ENCODE measurements at regions not wholly inside any gene's neighbourhood (a gene's known extent, or its start where the extent isn't known, plus 50 kb on each side); places are given as distances from the start of the nearest gene placed in this dataset.

GRCh38 chr5:3217771-3218495, 377.7 kb upstream of the IRX1 start (continued):
- no peak for TF ChIP-seq ZNF232 (CRISPR knock-in tag; IDR thresholded peaks at IDR 0.05)

DNA sequence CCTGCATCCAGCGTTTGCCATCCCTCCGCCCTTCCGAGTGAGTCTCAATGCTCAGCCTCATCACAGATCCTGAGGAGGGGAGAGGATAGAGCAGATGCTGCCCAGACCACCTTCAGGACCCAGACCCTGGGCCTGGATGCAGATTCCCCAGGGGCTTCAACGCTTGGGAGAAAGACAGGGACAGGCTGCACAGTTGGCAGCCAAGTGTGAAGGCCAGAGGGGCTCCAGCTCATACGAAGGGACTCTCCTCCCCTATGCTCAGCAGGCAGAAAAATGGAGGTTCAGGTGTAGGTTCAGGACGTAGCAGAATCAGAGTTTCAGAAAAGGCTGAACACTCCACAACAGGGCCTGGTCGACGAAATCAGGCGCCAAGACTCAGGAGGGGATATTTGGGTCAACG, 378.5 kb upstream of the IRX1 start:
- Mint-ChIP-seq H3K9me3 (no peaks in the 10 kb centered on the region), H3K36me3 (no peaks in the 10 kb centered on the region), H3K4me1 (no peaks in the 10 kb centered on the region), H3K27ac (no peak overlapping the region), H3K4me3 (no peak overlapping the region), H3K27me3 (ENCODE audit: low read depth) (no peaks in the 10 kb centered on the region)
- DNase-seq (ENCODE audit: low spot score) (no peak), ATAC-seq (no peak)
- CTCF ChIA-PET: no interaction called here
- POLR2A ChIA-PET: no interaction called here
- no peak for TF ChIP-seq USF2 (CRISPR knock-in tag; IDR thresholded peaks at IDR 0.05)
- TF ChIP-seq CREB1 (CRISPR knock-in tag; IDR thresholded peaks at IDR 0.05): no peak
- no peak for TF ChIP-seq HMGA2 (CRISPR knock-in tag; IDR thresholded peaks at IDR 0.05)
- TF ChIP-seq ZNF671 (CRISPR knock-in tag; IDR thresholded peaks at IDR 0.05): no peak
- TF ChIP-seq, protein P1, sequence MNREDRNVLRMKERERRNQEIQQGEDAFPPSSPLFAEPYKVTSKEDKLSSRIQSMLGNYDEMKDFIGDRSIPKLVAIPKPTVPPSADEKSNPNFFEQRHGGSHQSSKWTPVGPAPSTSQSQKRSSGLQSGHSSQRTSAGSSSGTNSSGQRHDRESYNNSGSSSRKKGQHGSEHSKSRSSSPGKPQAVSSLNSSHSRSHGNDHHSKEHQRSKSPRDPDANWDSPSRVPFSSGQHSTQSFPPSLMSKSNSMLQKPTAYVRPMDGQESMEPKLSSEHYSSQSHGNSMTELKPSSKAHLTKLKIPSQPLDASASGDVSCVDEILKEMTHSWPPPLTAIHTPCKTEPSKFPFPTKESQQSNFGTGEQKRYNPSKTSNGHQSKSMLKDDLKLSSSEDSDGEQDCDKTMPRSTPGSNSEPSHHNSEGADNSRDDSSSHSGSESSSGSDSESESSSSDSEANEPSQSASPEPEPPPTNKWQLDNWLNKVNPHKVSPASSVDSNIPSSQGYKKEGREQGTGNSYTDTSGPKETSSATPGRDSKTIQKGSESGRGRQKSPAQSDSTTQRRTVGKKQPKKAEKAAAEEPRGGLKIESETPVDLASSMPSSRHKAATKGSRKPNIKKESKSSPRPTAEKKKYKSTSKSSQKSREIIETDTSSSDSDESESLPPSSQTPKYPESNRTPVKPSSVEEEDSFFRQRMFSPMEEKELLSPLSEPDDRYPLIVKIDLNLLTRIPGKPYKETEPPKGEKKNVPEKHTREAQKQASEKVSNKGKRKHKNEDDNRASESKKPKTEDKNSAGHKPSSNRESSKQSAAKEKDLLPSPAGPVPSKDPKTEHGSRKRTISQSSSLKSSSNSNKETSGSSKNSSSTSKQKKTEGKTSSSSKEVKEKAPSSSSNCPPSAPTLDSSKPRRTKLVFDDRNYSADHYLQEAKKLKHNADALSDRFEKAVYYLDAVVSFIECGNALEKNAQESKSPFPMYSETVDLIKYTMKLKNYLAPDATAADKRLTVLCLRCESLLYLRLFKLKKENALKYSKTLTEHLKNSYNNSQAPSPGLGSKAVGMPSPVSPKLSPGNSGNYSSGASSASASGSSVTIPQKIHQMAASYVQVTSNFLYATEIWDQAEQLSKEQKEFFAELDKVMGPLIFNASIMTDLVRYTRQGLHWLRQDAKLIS (CRISPR knock-in tag; IDR thresholded peaks at IDR 0.05; ENCODE audit: borderline replicate concordance): no peak
- TF ChIP-seq, protein P2, sequence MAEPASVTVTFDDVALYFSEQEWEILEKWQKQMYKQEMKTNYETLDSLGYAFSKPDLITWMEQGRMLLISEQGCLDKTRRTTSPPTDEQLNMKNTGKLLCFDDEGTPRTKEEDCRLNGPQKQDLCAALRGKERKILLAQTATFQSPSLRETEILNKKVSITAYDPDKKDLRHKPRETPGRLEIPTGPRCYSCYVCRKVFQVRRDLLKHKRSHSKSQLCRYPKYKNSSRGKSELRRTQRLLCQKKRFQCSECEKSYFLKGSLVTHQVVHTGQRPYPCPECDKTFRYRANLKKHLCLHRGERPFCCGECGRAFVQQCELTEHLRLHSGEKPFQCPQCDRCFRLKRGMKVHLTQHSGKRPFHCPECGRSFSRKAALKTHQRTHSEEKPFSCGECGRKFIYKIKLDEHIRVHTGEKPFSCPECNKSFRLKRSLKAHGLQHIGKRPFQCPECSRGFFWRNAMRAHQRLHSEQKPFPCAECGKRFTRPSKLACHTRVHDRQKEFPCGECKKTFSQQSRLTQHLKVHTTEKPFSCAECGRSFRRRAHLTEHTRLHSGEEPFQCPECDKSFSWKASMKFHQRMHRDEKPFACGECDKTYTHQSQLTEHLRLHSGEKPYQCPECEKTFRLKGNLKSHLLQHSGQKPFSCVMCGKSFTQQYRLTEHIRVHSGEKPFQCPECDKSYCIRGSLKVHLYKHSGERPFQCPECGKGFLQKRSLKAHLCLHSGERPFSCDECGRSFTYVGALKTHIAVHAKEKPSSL (CRISPR knock-in tag; conservative IDR thresholded peaks at IDR 0.05): no peak
- TF ChIP-seq ZNF232 (CRISPR knock-in tag; IDR thresholded peaks at IDR 0.05): no peak
- no peak for TF ChIP-seq NR3C1 (CRISPR knock-in tag; conservative IDR thresholded peaks at IDR 0.05; ENCODE audit: low read depth)
- no peak for TF ChIP-seq ZNF396 (CRISPR knock-in tag; IDR thresholded peaks at IDR 0.05; ENCODE audit: borderline replicate concordance)
- TF ChIP-seq, protein P3, sequence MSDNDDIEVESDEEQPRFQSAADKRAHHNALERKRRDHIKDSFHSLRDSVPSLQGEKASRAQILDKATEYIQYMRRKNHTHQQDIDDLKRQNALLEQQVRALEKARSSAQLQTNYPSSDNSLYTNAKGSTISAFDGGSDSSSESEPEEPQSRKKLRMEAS (CRISPR knock-in tag; IDR thresholded peaks at IDR 0.05): no peak
- TF ChIP-seq IRF2 (CRISPR knock-in tag; IDR thresholded peaks at IDR 0.05; ENCODE audit: borderline replicate concordance, low read depth): no peak
- no peak for TF ChIP-seq JUN (CRISPR knock-in tag; IDR thresholded peaks at IDR 0.05)
- TF ChIP-seq MYBL2 (CRISPR knock-in tag; IDR thresholded peaks at IDR 0.05): no peak
- no peak for TF ChIP-seq GABPB1 (CRISPR knock-in tag; IDR thresholded peaks at IDR 0.05)
- TF ChIP-seq NFE2L1 (CRISPR knock-in tag; IDR thresholded peaks at IDR 0.05): no peak
- no peak for TF ChIP-seq PRRX2 (CRISPR knock-in tag; IDR thresholded peaks at IDR 0.05)
- no peak for TF ChIP-seq SMAD4 (CRISPR knock-in tag; IDR thresholded peaks at IDR 0.05)
- TF ChIP-seq MXD4 (CRISPR knock-in tag; IDR thresholded peaks at IDR 0.05; ENCODE audit: borderline replicate concordance): no peak

GRCh38 chr5:3216386-3216785, 379.2 kb upstream of the IRX1 start:
- TF ChIP-seq OVOL2 (CRISPR knock-in tag; IDR thresholded peaks at IDR 0.05; ENCODE audit: borderline replicate concordance): no peak
- no peak for TF ChIP-seq EMX1 (CRISPR knock-in tag; IDR thresholded peaks at IDR 0.05)
- TF ChIP-seq STAT6 (CRISPR knock-in tag; conservative IDR thresholded peaks at IDR 0.05; ENCODE audit: low read depth): no peak
- no peak for TF ChIP-seq CDX4 (CRISPR knock-in tag; IDR thresholded peaks at IDR 0.05; ENCODE audit: borderline replicate concordance)
- TF ChIP-seq MXD4 (CRISPR knock-in tag; IDR thresholded peaks at IDR 0.05; ENCODE audit: borderline replicate concordance): no peak
- Mint-ChIP-seq H3K4me3 (no peak overlapping the region), H3K4me1 (no peaks in the 10 kb centered on the region), H3K27ac (no peak overlapping the region), H3K36me3 (no peaks in the 10 kb centered on the region), H3K27me3 (ENCODE audit: low read depth) (no peaks in the 10 kb centered on the region), H3K9me3 (no peaks in the 10 kb centered on the region)
- ChIA-PET CTCF (no interaction called here), POLR2A (interaction anchor here (0.6 kb wide), 1 partner anchor 502 kb away, joined by 4 read pairs; no protein-coding TSS in a partner anchor)
- ATAC-seq (no peak), DNase-seq (ENCODE audit: low spot score) (no peak)

Data from WTC11 (cell line).